Central memory CD8-positive, alpha-beta T cell (primary cell): ENCODE measurements at regions not wholly inside any gene's neighbourhood (a gene's known extent, or its start where the extent isn't known, plus 50 kb on each side); places are given as distances from the start of the nearest gene placed in this dataset.
"Not testable (repeated sequence)": the region's sequence is repeated elsewhere in the genome, so short reads cannot be mapped to it uniquely, and the experiment has no call there.

ENCODE experiments used
- ATAC-seq: fragments of 150-1000 bp; cut with Tn5 transposase; replicated peaks from 2 replicates; pipeline ENCODE4 v1.10.0; 2022; ENCODE audit warnings: mild to moderate bottlenecking, moderate FRiP score, moderate number of reproducible peaks; ENCODE audit not compliant: poor library complexity, severe bottlenecking; ENCODE audit errors: extremely low read depth
- DNase-seq, 2 donors: peaks; one replicate each; pipeline ENCODE4 v3.0.0; 2021; ENCODE audit warnings: low spot score in 2 of 2
- H3K27ac Mint-ChIP-seq: one replicate; pipeline ENCODE4 v1.8.0; 2022; ENCODE audit warnings: low read depth, mild to moderate bottlenecking, moderate library complexity, mixed read lengths
- H3K27me3 Mint-ChIP-seq: one replicate; pipeline ENCODE4 v1.8.0; 2022; ENCODE audit warnings: mixed read lengths
- H3K36me3 Mint-ChIP-seq: one replicate; pipeline ENCODE4 v1.8.0; 2022; ENCODE audit warnings: mild to moderate bottlenecking, moderate library complexity, mixed read lengths; ENCODE audit not compliant: insufficient read depth
- H3K4me1 Mint-ChIP-seq: one replicate; pipeline ENCODE4 v1.8.0; 2022; ENCODE audit warnings: mixed read lengths
- H3K4me3 Mint-ChIP-seq: one replicate; pipeline ENCODE4 v1.8.0; 2022; ENCODE audit warnings: mild to moderate bottlenecking, moderate library complexity, mixed read lengths
- H3K9me3 Mint-ChIP-seq: one replicate; pipeline ENCODE4 v1.8.0; 2022; ENCODE audit warnings: mixed read lengths

DNA sequence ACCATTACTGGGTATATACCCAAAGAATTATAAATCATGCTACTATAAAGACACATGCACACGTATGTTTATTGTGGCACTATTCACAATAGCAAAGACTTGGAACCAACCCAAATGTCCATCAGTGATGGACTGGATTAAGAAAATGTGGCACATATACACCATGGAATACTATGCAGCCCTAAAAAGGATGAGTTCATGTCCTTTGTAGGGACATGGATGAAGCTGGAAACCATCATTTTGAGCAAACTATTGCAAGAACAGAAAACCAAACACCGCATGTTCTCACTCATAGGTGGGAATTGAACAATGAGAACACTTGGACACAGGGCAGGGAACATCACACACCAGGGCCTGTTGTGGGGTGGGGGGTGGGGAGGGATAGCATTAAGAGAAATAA, 88.5 kb upstream of the DPH5 start:
- not testable (repeated sequence) for DNase-seq, H3K4me3 Mint-ChIP-seq, ATAC-seq, H3K27me3 Mint-ChIP-seq
- peak overlapping the region; percentile 99 for H3K27ac Mint-ChIP-seq
- peaks cover 15% of the 10 kb centered on the region for H3K9me3 Mint-ChIP-seq
- H3K4me1 Mint-ChIP-seq = peaks cover 51% of the 10 kb centered on the region
- H3K36me3 Mint-ChIP-seq = peaks cover 10% of the 10 kb centered on the region

DNA sequence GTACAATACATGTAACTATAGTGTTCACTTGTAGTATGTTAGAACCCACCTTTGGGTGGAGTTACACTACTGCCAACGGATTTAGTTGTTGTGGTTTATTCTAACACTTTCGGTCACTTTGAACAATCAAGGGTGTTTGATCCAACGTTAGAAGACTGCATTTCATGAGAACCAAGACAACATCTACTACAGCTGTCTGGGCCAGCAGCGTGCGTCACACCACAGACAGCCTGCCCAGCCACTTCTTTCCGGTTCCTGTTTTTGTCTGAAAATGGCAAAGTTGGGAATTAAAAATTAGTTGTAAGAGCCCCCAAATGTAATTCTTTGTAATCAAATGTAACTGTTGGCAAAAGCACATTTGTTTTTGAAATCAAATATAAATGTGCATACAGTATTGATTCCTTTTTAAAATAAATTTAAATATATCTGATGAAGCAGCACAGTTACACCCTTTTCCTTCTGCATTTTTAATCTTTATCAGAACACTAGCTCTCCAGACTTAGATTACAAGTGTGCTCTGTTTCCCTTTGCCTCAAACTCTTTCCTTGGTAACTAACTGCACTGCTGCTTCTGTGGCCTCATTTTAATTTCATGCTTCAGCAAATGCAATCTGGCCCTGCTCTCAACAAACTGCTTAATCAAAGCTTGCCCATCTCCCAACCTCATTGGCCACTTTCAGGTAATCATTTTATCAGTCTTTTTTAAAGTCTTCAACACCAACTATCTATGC, 86.6 kb upstream of the DPH5 start:
- DNase-seq (peak; percentile 33 to 85), ATAC-seq (peak; percentile 98)
- Mint-ChIP-seq H3K27me3 (no peaks in the 10 kb centered on the region), H3K4me1 (peaks cover 62% of the 10 kb centered on the region), H3K4me3 (peak overlapping the region; percentile 60), H3K27ac (peak overlapping the region; percentile 99), H3K36me3 (peaks cover 10% of the 10 kb centered on the region), H3K9me3 (peaks cover 15% of the 10 kb centered on the region)

DNA sequence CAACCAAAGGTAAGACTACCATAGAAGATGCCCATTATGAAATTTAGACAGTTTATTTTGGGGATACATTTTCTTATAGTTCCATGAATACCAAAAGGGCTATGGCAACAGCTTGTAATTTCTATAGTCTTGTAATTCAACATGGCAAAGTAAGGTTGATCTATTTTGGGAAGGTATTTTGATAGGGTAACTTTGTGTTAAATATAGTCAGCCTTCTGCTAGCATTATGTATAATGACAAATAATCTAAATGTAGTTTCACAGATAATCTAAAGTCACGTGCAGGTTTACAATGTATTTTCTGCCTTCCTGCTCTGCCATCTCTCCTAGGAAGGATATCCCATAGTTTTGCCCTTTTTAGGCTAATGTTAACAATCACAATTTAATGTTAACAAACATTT, 85.9 kb upstream of the DPH5 start:
- Mint-ChIP-seq H3K4me1 (peaks cover 62% of the 10 kb centered on the region), H3K4me3 (peak overlapping the region; percentile 60), H3K36me3 (peaks cover 12% of the 10 kb centered on the region), H3K9me3 (peaks cover 15% of the 10 kb centered on the region), H3K27me3 (no peaks in the 10 kb centered on the region), H3K27ac (peak overlapping the region; percentile 99)
- ATAC-seq (no peak), DNase-seq (no peak)

- Mint-ChIP-seq H3K27ac (peak overlapping the region; percentile 99), H3K36me3 (peaks cover 12% of the 10 kb centered on the region)
These were observed 84.2 kb upstream of the DPH5 start for GRCh38 chr1:101109791-101110190.

DNA sequence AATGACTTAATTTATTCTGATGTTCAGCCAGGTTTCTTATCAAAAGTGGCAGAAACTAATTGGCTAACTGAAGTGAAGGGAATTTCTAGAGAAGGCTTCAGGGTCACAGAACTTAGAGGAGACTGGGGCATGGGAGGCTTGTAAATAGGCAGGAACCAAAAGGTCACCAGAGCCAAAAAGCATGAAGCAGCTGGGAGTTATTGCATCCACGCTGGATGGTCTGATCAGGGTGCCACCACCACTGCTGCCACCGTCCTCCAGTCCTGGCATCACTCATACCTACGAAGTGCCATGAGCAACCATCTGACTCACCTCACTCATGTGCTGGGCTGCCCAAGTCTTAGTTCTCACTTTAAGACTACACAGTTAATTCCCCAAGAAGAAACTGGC, 82.5 kb upstream of the DPH5 start:
- no peaks in the 10 kb centered on the region for H3K27me3 Mint-ChIP-seq
- ATAC-seq (no peak), DNase-seq (no peak)
- peaks cover 46% of the 10 kb centered on the region for H3K4me1 Mint-ChIP-seq
- no peak overlapping the region for H3K27ac Mint-ChIP-seq
- no peak overlapping the region for H3K4me3 Mint-ChIP-seq
- peaks cover 12% of the 10 kb centered on the region for H3K36me3 Mint-ChIP-seq
- H3K9me3 Mint-ChIP-seq = peaks cover 15% of the 10 kb centered on the region

More at GRCh38 chr1:101109791-101110190, 84.2 kb upstream of the DPH5 start:
- Mint-ChIP-seq H3K4me1 (peaks cover 51% of the 10 kb centered on the region), H3K27me3 (no peaks in the 10 kb centered on the region), H3K4me3 (no peak overlapping the region), H3K9me3 (peaks cover 15% of the 10 kb centered on the region)
- ATAC-seq = no peak
- DNase-seq = no peak

GRCh38 chr1:101107496-101108110, 82.0 kb upstream of the DPH5 start:
- H3K27ac Mint-ChIP-seq = no peak overlapping the region
- DNase-seq = no peak
- H3K36me3 Mint-ChIP-seq = peaks cover 10% of the 10 kb centered on the region
- no peak for ATAC-seq
- no peaks in the 10 kb centered on the region for H3K27me3 Mint-ChIP-seq
- H3K4me1 Mint-ChIP-seq = peaks cover 41% of the 10 kb centered on the region
- peaks cover 15% of the 10 kb centered on the region for H3K9me3 Mint-ChIP-seq
- no peak overlapping the region for H3K4me3 Mint-ChIP-seq

DNA sequence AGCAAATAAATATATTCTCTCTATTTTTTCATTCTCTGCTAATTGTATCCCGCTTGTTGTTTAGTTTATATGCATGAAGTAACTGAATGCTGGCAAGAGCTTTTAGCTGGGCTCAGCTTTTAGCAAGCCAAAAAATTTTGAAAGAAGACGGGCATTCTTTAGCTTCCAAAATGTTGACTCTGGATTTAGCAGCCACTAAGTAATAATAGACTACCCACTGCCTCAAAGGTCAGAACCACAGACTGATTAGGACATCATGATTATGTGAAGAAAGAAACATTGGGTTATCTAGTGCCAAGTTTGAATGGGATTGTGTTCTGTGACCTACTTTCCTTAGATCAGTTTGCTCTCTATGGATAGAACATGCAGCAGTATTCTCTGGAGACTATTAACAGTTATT, 80.3 kb upstream of the DPH5 start:
- ATAC-seq = no peak
- Mint-ChIP-seq H3K4me1 (peaks cover 28% of the 10 kb centered on the region), H3K36me3 (peaks cover 1% of the 10 kb centered on the region), H3K4me3 (no peak overlapping the region), H3K9me3 (peaks cover 11% of the 10 kb centered on the region), H3K27me3 (no peaks in the 10 kb centered on the region), H3K27ac (no peak overlapping the region)
- no peak for DNase-seq

DNA sequence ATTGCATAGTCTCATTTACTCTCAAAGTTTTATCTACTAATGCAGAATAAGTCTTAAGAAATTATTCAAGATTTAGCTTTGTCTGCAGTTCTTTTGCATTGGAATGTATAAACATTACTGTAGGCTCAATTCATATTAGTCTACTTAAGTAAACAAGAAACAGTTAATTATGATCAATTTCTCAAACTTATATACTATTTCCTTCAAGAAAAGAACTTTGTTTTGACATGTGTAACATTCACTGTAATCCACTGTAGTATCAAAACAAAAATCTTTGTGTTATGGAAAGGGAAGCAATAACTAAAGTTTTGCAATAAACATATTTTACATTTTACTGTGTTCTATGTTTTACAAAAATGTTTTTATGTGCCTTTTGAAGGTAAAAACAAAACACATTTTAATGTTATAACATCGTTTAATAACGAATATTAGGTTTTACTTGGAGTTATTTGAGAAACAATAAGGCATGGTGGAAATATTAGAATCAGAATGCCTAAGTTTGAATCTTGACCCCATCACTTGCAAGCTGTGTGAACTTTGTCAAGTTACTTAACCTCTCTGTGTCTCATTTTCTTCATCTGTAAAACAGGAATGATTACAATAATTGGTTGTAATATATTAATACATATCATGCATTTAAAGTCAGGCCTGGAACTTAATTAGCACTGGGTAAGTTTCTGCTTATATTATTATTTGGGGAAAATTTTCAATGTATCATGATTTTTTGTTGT, 77.0 kb upstream of the DPH5 start:
- peaks cover 4% of the 10 kb centered on the region for H3K4me1 Mint-ChIP-seq
- H3K27ac Mint-ChIP-seq = no peak overlapping the region
- no peaks in the 10 kb centered on the region for H3K27me3 Mint-ChIP-seq
- H3K9me3 Mint-ChIP-seq = no peaks in the 10 kb centered on the region
- peaks cover 1% of the 10 kb centered on the region for H3K36me3 Mint-ChIP-seq
- ATAC-seq (no peak), DNase-seq (no peak)
- no peak overlapping the region for H3K4me3 Mint-ChIP-seq

DNA sequence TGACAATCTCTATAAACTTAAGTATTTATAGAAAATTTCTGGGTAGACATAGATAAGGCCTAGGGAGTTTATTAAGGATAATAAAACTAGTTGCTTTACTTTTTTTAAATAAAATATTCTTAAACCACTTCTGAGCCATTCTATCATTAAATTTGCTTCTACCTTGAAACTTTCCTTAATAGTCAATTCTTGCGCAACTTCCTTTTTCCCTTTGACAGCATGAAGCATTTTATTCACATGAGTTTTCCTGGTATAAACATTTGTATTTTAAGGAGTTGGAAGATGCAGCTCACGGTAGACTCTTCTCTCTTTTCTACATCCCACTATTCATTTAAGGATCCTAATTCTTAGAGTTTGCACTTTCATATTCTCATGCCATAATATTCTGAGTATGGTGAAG, 75.8 kb upstream of the DPH5 start:
- no peak for DNase-seq

GRCh38 chr1:101100674-101101073, 75.1 kb upstream of the DPH5 start:
- no peaks in the 10 kb centered on the region for H3K9me3 Mint-ChIP-seq
- peaks cover 4% of the 10 kb centered on the region for H3K4me1 Mint-ChIP-seq
- H3K27ac Mint-ChIP-seq = no peak overlapping the region
- no peak overlapping the region for H3K4me3 Mint-ChIP-seq
- no peaks in the 10 kb centered on the region for H3K36me3 Mint-ChIP-seq
- ATAC-seq (no peak), DNase-seq (no peak)
- no peaks in the 10 kb centered on the region for H3K27me3 Mint-ChIP-seq

More for the DNA sequence above, 75.8 kb upstream of the DPH5 start:
- Mint-ChIP-seq H3K27me3 (no peaks in the 10 kb centered on the region), H3K36me3 (no peaks in the 10 kb centered on the region), H3K9me3 (no peaks in the 10 kb centered on the region), H3K4me1 (peaks cover 4% of the 10 kb centered on the region), H3K4me3 (no peak overlapping the region), H3K27ac (no peak overlapping the region)
- no peak for ATAC-seq

DNA sequence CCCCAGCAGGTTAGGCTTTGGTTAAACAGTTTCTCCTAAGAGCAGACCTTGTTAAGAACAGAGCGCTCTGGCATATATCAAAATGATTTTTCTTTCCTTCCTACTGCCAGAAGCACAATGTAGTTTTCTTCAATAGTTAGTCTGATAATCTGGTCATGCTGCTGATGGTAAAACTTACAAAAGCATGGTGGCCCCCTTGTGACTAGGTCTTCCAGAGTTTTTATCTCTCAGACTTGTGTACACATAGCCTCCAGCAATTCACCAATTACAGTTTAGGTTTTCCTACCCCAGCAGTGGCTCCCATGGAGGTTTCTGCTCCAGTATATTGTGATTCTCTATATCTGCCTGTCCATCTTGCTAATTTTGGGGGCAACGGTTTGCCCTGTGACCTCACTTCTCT, 73.3 kb upstream of the DPH5 start:
- H3K27me3 Mint-ChIP-seq = no peaks in the 10 kb centered on the region
- no peaks in the 10 kb centered on the region for H3K36me3 Mint-ChIP-seq
- H3K27ac Mint-ChIP-seq = no peak overlapping the region
- H3K4me1 Mint-ChIP-seq = peaks cover 4% of the 10 kb centered on the region
- no peak overlapping the region for H3K4me3 Mint-ChIP-seq
- no peak for ATAC-seq
- H3K9me3 Mint-ChIP-seq = no peaks in the 10 kb centered on the region
- DNase-seq = no peak

DNA sequence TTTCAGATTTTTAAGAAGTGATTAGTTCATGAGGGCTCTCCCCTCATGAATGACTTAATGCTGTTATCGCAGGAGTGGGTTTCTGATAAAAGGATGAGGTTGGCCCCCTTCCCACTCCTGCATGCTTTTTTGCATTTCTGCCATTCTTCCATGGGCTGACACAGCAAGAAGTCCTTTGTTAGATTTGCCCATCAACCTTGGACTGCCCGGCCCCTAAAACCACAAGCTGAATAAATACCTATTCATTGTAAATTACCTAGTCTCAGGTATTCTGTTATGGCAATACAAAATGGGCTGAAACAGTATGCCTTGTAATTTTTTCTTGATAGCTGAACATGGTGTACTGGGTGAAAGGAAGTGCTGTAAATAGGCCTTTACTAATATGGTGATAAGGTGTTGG, 72.7 kb upstream of the DPH5 start:
- no peak for DNase-seq
- Mint-ChIP-seq H3K9me3 (no peaks in the 10 kb centered on the region), H3K36me3 (no peaks in the 10 kb centered on the region), H3K4me1 (peaks cover 4% of the 10 kb centered on the region), H3K27me3 (no peaks in the 10 kb centered on the region), H3K27ac (no peak overlapping the region), H3K4me3 (no peak overlapping the region)
- ATAC-seq = no peak
